Activated T-cell treated with anti-CD3 and anti-CD28 coated beads, Interleukin-2, amount 50 U/mL, for 72 hours (primary cell): ENCODE measurements at regions not wholly inside any gene's neighbourhood (a gene's known extent, or its start where the extent isn't known, plus 50 kb on each side); places are given as distances from the start of the nearest gene placed in this dataset.

ENCODE experiments used
- ATAC-seq, 2 donors: fragments of 150-1000 bp; cut with Tn5 transposase; replicated peaks in 1 of 2; 2 replicates each; pipeline ENCODE4 v1.10.0; 2021; ENCODE audit warnings: moderate library complexity in 2 of 2, mild to moderate bottlenecking in 1 of 2
- DNase-seq, 2 donors: peaks; one replicate each; pipeline ENCODE4 v3.0.0; 2021 to 2022; ENCODE audit warnings: mixed read lengths in 1 of 2
- H3K27ac Mint-ChIP-seq: one replicate; pipeline ENCODE4 v1.8.0; 2022; ENCODE audit warnings: mild to moderate bottlenecking, moderate library complexity, mixed read lengths
- H3K27me3 Mint-ChIP-seq: one replicate; pipeline ENCODE4 v1.8.0; 2022; ENCODE audit warnings: low read depth, mixed read lengths
- H3K36me3 Mint-ChIP-seq, 2 donors: one replicate each; pipeline ENCODE4 v1.8.0; 2022; ENCODE audit warnings: mixed read lengths in 2 of 2, mild to moderate bottlenecking in 1 of 2; ENCODE audit not compliant: insufficient read depth in 2 of 2
- H3K4me1 Mint-ChIP-seq: one replicate; pipeline ENCODE4 v1.8.0; 2022; ENCODE audit warnings: low read depth, mixed read lengths
- H3K4me3 Mint-ChIP-seq, 2 donors: one replicate each; pipeline ENCODE4 v1.8.0; 2022; ENCODE audit warnings: mild to moderate bottlenecking in 2 of 2, mixed read lengths in 2 of 2, moderate library complexity in 2 of 2
- H3K9me3 Mint-ChIP-seq, 2 donors: one replicate each; pipeline ENCODE4 v1.8.0; 2022; ENCODE audit warnings: mixed read lengths in 2 of 2

DNA sequence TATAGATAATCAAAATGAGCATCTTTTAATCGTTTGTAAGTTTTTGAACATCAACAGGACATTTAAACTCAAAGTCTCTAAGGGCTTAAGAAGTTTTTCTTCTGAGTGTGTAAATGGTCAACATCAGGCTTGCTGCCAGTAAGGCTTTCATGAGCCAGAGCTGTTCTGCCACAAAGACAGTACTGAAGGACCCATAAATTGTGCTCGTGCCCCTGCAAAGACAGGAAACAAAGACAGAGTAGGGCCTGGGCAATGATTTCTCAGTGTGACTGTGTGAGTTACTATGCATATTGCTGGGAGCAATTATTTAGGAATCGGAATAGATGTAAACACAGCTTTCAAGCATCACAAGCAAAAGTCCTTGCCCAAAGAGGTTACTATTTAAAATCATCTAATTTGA is 300.0 kb downstream of the IDS start:
- ATAC-seq = no peak
- H3K27ac Mint-ChIP-seq = no peak overlapping the region
- peaks cover 65% of the 10 kb centered on the region for H3K27me3 Mint-ChIP-seq
- no peak for DNase-seq
- H3K9me3 Mint-ChIP-seq = peaks cover 0 to 2% of the 10 kb centered on the region in 2 donors
- peaks cover 0 to 2% of the 10 kb centered on the region in 2 donors for H3K36me3 Mint-ChIP-seq
- H3K4me3 Mint-ChIP-seq = no peak overlapping the region
- H3K4me1 Mint-ChIP-seq = peaks cover 3% of the 10 kb centered on the region

DNA sequence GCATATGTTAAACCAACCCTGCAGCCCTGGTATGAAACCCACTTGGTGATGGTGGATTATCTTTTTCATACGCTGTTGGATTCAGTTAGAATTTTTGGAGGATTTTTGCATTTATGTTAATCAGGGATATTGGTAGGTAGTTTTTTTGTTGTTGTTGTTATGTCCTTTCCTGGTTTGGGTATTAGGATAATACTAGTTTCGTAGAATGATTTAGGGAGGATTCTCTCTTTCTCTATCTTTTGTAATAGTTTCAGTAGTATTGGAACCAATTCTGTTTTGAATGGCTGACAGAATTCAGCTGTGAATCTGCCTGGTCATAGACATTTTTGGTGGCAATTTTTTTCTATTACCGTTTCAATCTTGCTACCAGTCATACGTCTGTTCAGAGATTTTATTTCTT is 305.4 kb downstream of the IDS start:
- no peak overlapping the region for H3K27ac Mint-ChIP-seq
- DNase-seq (no peak), ATAC-seq (no peak)
- peaks cover 0 to 2% of the 10 kb centered on the region in 2 donors for H3K9me3 Mint-ChIP-seq
- peak overlapping the region; percentile 2 to 21 for H3K4me3 Mint-ChIP-seq
- H3K27me3 Mint-ChIP-seq = peaks cover 34% of the 10 kb centered on the region
- peaks cover 2 to 4% of the 10 kb centered on the region in 2 donors for H3K36me3 Mint-ChIP-seq
- peaks cover 20% of the 10 kb centered on the region for H3K4me1 Mint-ChIP-seq

GRCh38 chrX:149198980-149199732 is 305.9 kb downstream of the IDS start:
- Mint-ChIP-seq H3K27me3 (peaks cover 31% of the 10 kb centered on the region), H3K36me3 (peaks cover 2 to 4% of the 10 kb centered on the region in 2 donors), H3K4me1 (peaks cover 20% of the 10 kb centered on the region), H3K4me3 (peak overlapping the region; percentile 46 to 52), H3K27ac (no peak overlapping the region), H3K9me3 (peaks cover 0 to 3% of the 10 kb centered on the region in 2 donors)
- DNase-seq (peak; percentile 18 to 66), ATAC-seq (peak; percentile 92 to 93)

DNA sequence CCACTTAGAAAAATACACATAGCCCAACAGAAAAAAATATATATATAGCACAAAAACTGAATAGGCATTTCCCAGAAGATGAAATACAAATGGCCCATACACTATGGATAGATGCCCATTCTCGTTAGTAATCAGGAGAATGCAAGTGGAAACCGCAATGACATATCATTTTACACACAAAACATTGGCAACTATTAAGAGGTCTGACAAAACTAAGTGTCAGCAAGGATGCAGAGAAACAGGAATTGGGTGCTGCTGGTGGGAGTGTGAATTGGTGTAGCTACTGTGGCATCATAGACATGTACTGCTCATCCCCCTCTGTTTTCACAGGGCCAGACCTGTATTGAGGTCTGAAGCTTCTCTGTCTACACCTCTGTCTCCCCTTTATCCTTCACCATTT is 320.0 kb downstream of the IDS start:
- DNase-seq (no peak), ATAC-seq (no peak)
- Mint-ChIP-seq H3K27ac (no peak overlapping the region), H3K9me3 (peaks cover 0 to 1% of the 10 kb centered on the region in 2 donors), H3K4me3 (no peak overlapping the region), H3K4me1 (no peaks in the 10 kb centered on the region), H3K27me3 (peaks cover 23% of the 10 kb centered on the region), H3K36me3 (no peaks in the 10 kb centered on the region)

DNA sequence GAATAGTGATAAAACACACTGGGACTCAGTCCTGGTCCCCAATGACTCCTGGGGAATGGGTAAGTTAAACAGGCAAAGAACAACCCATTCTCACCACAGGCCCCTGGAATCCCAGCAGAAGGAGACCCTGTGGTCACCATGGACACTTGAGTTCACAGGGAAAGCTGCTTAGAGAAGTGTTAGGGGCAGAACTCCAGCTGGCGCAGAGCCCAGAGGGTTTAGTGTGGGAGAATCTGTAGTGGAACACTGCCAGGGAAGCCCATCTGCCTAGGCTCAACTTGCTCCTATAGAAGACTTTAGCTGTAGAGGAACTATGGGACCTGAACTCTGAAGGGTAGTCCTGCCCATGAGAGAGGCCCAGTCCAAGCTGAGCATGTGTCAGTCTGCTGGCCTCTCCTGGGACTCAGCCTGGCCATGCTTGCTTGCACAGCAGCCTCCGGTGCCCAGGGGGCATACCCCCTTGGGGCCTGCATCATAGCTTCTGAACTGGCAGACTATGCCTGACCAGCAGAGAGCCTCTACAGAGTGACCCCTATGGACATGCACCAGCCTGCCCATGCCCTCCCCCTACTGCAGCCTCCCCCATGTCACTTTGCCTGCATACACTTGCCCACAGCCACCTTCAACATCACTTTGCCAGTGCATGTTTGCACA is 343.5 kb downstream of the IDS start:
- no peaks in the 10 kb centered on the region for H3K4me1 Mint-ChIP-seq
- H3K27ac Mint-ChIP-seq = no peak overlapping the region
- peaks cover 50% of the 10 kb centered on the region for H3K27me3 Mint-ChIP-seq
- ATAC-seq (no peak), DNase-seq (no peak)
- H3K4me3 Mint-ChIP-seq = no peak overlapping the region
- peaks cover 1 to 2% of the 10 kb centered on the region in 2 donors for H3K9me3 Mint-ChIP-seq
- no peaks in the 10 kb centered on the region for H3K36me3 Mint-ChIP-seq

DNA sequence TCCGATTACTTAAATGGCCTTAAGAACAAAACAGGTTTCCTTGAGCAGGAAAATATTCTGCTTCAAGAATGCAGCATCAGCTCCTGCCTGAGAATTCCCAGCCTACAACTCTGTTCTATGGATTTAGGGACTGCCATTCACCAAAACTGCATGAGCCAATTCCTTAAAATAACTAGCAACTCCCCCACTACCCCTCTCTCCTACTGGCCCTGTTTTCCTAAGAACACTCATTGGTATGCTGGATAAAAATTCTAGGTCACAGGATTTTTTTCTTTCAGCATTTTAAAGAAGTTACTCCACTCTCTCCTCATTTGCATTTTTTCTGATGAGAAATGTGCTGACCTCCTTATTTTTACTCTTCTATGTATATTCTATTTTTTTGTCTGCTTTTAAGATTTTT is 347.1 kb downstream of the IDS start:
- Mint-ChIP-seq H3K27me3 (peaks cover 26% of the 10 kb centered on the region), H3K4me3 (no peak overlapping the region), H3K27ac (no peak overlapping the region), H3K36me3 (no peaks in the 10 kb centered on the region), H3K9me3 (no peaks in the 10 kb centered on the region), H3K4me1 (no peaks in the 10 kb centered on the region)
- ATAC-seq (no peak), DNase-seq (no peak)

- Mint-ChIP-seq H3K9me3 (peaks cover 0 to 2% of the 10 kb centered on the region in 2 donors), H3K4me3 (no peak overlapping the region), H3K36me3 (no peaks in the 10 kb centered on the region), H3K27me3 (peaks cover 2% of the 10 kb centered on the region), H3K27ac (no peak overlapping the region), H3K4me1 (no peaks in the 10 kb centered on the region)
- DNase-seq (no peak), ATAC-seq (no peak)
Observed at GRCh38 chrX:149152941-149153340, 352.2 kb downstream of the IDS start.

GRCh38 chrX:149151805-149152757 is 353.0 kb downstream of the IDS start:
- no peak for ATAC-seq

GRCh38 chrX:149145845-149146285 is 359.2 kb downstream of the IDS start:
- DNase-seq (no peak), ATAC-seq (peak in 1 of 2 donors; percentile 44)
- H3K4me1 Mint-ChIP-seq = no peaks in the 10 kb centered on the region
- H3K4me3 Mint-ChIP-seq = no peak overlapping the region
- H3K27me3 Mint-ChIP-seq = peaks cover 19% of the 10 kb centered on the region
- H3K27ac Mint-ChIP-seq = no peak overlapping the region
- H3K9me3 Mint-ChIP-seq = peaks cover 0 to 2% of the 10 kb centered on the region in 2 donors
- no peaks in the 10 kb centered on the region for H3K36me3 Mint-ChIP-seq

More at GRCh38 chrX:149151805-149152757, 353.0 kb downstream of the IDS start:
- Mint-ChIP-seq H3K36me3 (no peaks in the 10 kb centered on the region), H3K27me3 (peaks cover 5% of the 10 kb centered on the region), H3K4me3 (no peak overlapping the region), H3K4me1 (no peaks in the 10 kb centered on the region), H3K27ac (no peak overlapping the region), H3K9me3 (peaks cover 0 to 2% of the 10 kb centered on the region in 2 donors)
- no peak for DNase-seq

GRCh38 chrX:149131774-149132173 is 373.3 kb downstream of the IDS start:
- no peak for DNase-seq
- no peak for ATAC-seq
- Mint-ChIP-seq H3K27me3 (peaks cover 23% of the 10 kb centered on the region), H3K9me3 (no peaks in the 10 kb centered on the region), H3K4me1 (no peaks in the 10 kb centered on the region), H3K27ac (no peak overlapping the region), H3K4me3 (no peak overlapping the region), H3K36me3 (no peaks in the 10 kb centered on the region)

DNA sequence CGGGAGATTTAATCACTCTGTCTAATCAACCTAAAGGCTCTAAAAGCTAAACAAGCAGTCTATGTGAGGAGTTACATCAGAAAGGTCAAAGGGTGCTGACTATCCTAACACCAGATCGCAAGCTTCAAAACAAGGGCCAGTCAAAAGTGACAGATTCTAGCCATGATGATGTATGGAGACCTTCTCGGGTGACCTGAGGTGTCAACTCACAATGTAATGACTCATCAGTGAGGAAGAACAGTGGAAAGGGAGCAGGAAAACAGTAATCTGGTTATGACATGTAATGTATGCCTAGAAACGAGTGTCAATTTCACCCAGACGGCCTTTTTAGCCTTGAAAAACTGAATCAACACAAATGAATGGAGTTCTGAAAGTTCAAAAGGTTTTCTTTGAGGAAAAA is 375.3 kb downstream of the IDS start:
- Mint-ChIP-seq H3K4me1 (no peaks in the 10 kb centered on the region), H3K4me3 (no peak overlapping the region), H3K27ac (no peak overlapping the region), H3K9me3 (no peaks in the 10 kb centered on the region), H3K27me3 (peaks cover 15% of the 10 kb centered on the region), H3K36me3 (no peaks in the 10 kb centered on the region)
- DNase-seq (no peak), ATAC-seq (no peak)

DNA sequence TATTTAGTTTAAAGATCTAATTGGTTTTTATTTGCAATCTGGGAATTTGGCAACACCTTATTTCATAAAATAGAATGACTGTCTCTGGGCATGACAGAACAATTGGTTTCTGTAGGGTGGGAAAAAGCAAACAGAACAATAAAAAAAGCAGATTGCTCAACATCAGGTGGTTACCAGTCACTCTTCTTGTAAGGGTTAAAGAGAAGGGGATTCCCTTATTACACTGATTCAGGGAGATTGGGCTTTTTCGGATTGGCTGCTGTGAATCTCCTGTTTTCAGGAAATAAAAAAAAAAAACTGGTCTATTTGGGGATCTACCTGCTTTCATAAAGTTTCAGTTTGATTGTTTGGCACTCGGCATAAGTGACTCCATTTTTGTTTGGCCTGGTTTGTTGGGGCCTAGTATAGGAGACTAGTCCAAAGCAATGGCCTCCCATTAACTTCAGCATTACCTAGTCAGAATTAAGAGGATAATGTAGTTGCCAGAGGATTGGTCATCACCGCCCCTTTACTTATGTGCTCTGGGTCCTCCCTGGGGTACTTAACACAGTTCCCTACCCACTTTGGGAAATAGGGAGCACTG is 380.5 kb downstream of the IDS start:
- Mint-ChIP-seq H3K27me3 (peaks cover 18% of the 10 kb centered on the region), H3K9me3 (no peaks in the 10 kb centered on the region), H3K4me3 (no peak overlapping the region), H3K4me1 (no peaks in the 10 kb centered on the region), H3K27ac (no peak overlapping the region), H3K36me3 (no peaks in the 10 kb centered on the region)
- DNase-seq = no peak
- no peak for ATAC-seq
